ENCODE measurements at regions not wholly inside any gene's neighbourhood (a gene's known extent, or its start where the extent isn't known, plus 50 kb on each side); places are given as distances from the start of the nearest gene placed in this dataset.

GRCh38 chr3:513301-513700 lies 316.7 kb downstream of the CHL1 start:
- no peak for TF ChIP-seq CTCF (IDR thresholded peaks at IDR 0.05; ENCODE audit: low read depth, low read length)
- TF ChIP-seq POLR2A (IDR thresholded peaks at IDR 0.05; ENCODE audit: extremely low read depth, insufficient read length): no peak
- 0 out of 2 replicates have a peak, but pooled peaks have one; percentile 43 for TF ChIP-seq MAX (IDR thresholded peaks at IDR 0.05; ENCODE audit: low read depth, low read length)
- no peak for TF ChIP-seq MYC (IDR thresholded peaks at IDR 0.05; ENCODE audit: low read depth, low read length)
